ENCODE measurements at regions not wholly inside any gene's neighbourhood (a gene's known extent, or its start where the extent isn't known, plus 50 kb on each side); places are given as distances from the start of the nearest gene placed in this dataset.

DNA sequence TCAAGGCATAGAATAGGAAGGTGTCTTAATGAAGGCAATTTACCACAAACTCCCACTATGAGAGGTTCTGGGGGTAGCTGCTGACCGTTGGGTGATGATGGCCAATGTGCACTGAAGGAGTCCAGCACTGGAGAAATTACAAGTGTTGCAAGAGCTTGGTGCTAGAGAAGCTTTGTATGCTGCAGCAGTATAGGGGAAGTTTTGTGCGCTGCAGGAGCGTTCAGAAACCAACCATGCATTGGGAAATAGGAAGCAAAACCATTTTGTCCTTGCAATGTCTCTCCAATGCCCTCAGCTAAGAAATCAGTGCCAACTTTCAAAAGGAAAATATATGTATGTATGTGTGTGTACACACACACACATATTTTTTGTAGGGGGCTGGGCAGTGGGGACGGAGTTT is 441.6 kb upstream of the NAALADL2 start:
- TF ChIP-seq CTCF (conservative IDR thresholded peaks at IDR 0.05; ENCODE audit: low read length): no peak
- no peak overlapping the region for H3K4me3 ChIP-seq (ENCODE audit: low read length)
- no peak for DNase-seq (ENCODE audit: low read depth)

DNA sequence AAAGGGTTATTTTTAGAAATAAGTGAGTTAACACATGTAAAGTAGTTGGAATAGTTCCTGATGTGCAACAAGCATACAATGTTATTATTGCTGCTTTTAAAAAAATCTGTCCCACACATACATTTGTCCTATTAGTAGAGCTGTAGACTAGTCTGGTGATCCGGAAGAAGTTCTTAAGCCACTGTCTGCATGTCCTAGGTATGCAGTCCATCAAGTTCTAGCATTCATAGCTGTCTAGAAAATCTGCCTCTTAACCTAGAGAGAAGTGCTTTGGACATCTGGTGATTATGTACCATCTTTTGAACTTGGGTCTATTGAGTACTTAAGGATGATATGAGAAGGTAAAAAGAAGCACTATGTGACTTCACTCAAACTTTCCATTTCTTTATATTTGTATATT is 439.9 kb upstream of the NAALADL2 start:
- DNase-seq (ENCODE audit: low read depth): no peak
- TF ChIP-seq CTCF (conservative IDR thresholded peaks at IDR 0.05; ENCODE audit: low read length): no peak
- no peak overlapping the region for H3K4me3 ChIP-seq (ENCODE audit: low read length)

GRCh38 chr3:174423936-174424335 is 435.2 kb upstream of the NAALADL2 start:
- DNase-seq (ENCODE audit: low read depth): no peak
- H3K4me3 ChIP-seq (ENCODE audit: low read length): no peak overlapping the region
- no peak for TF ChIP-seq CTCF (conservative IDR thresholded peaks at IDR 0.05; ENCODE audit: low read length)

- no peak for DNase-seq (ENCODE audit: low read depth)
- H3K4me3 ChIP-seq (ENCODE audit: low read length): no peak overlapping the region
- TF ChIP-seq CTCF (conservative IDR thresholded peaks at IDR 0.05; ENCODE audit: low read length): no peak
These were observed 434.5 kb upstream of the NAALADL2 start for GRCh38 chr3:174424656-174425055.

- no peak for TF ChIP-seq CTCF (conservative IDR thresholded peaks at IDR 0.05; ENCODE audit: low read length)
- DNase-seq (ENCODE audit: low read depth): no peak
- H3K4me3 ChIP-seq (ENCODE audit: low read length): no peak overlapping the region
These were observed 433.7 kb upstream of the NAALADL2 start for GRCh38 chr3:174425422-174425821.

DNA sequence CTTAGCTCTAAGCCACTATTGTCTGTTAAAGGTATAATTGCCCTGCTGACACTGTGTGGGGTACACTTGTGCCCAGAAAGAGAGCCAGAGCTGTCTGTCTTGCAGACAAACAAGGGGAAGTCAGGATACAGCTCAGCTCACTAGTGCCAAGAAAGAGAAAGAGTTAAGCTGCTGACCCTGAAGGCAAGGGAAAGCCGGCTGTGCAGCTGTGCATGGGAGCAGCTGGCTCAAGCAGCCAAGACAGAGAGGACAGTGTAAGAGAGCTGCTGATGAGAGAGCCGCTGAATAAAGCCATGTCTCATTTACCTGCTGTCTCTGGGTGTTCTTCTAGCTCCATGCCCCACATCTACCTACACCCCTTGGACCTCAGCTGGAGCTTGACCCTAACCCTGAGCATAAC is 428.1 kb upstream of the NAALADL2 start:
- TF ChIP-seq CTCF (conservative IDR thresholded peaks at IDR 0.05; ENCODE audit: low read length): no peak
- no peak for DNase-seq (ENCODE audit: low read depth)
- no peak overlapping the region for H3K4me3 ChIP-seq (ENCODE audit: low read length)

DNA sequence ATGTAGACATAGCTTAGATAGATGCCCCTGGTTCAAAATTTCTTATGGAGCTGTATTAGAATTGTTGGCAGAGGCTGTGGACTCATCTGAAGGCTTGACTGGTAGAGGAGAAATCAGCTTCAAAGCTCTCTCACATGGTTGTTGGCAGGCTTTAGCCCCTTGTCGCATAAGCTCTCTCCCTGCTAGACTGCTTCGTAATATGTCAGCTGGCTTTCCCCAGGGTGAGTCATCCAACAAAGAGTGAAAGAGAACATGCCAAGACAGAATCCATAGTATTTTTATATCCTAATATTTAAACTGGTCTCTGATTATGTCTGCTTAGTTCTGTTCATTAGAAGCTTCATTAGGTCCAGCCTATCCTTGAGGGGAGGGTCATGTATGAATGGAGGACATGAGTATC is 427.4 kb upstream of the NAALADL2 start:
- TF ChIP-seq CTCF (conservative IDR thresholded peaks at IDR 0.05; ENCODE audit: low read length): no peak
- DNase-seq (ENCODE audit: low read depth): no peak

More for the DNA sequence above, 427.4 kb upstream of the NAALADL2 start:
- no peak overlapping the region for H3K4me3 ChIP-seq (ENCODE audit: low read length)
